ENCODE measurements at regions not wholly inside any gene's neighbourhood (a gene's known extent, or its start where the extent isn't known, plus 50 kb on each side); places are given as distances from the start of the nearest gene placed in this dataset.

GRCh38 chr5:17828681-17829080 is 194.4 kb downstream of the TAF11L14 start:
- 22% methylated on average over 2 of the region's 2 CpGs for WGBS (ENCODE audit: low lambda C conversion rate)
- Histone ChIP-seq H3K4me1 (ENCODE audit: insufficient read depth, low read length) (no peaks in the 10 kb centered on the region), H3K4me2 (ENCODE audit: low read depth, low read length) (no peak overlapping the region), H3K27ac (ENCODE audit: extremely low read length, insufficient read depth, low read length) (no peak overlapping the region), H3K79me2 (ENCODE audit: insufficient read depth, low read length) (no peaks in the 10 kb centered on the region), H3K27me3 (ENCODE audit: control insufficient read depth in 1 of 2, insufficient read depth in 2 of 2, low read length in 2 of 2) (no peaks in the 10 kb centered on the region), H3K9ac (ENCODE audit: insufficient read depth, low read depth, low read length) (no peak overlapping the region), H2AFZ (ENCODE audit: low read length) (no peak overlapping the region), H3K36me3 (replicated peaks in 1 of 2; ENCODE audit: control insufficient read depth in 1 of 2, insufficient read depth in 2 of 2, low read length in 2 of 2) (no peaks in the 10 kb centered on the region), H3K4me3 (replicated peaks in 1 of 3; ENCODE audit: insufficient read depth in 1 of 3, low read depth in 2 of 3, low read length in 3 of 3) (no peak overlapping the region), H3K9me3 (ENCODE audit: low read length) (peaks cover 88% of the 10 kb centered on the region), H4K20me1 (ENCODE audit: insufficient read depth, low read length) (no peaks in the 10 kb centered on the region)
- in situ Hi-C loops (cut with HindIII; ENCODE audit: extremely low pct_ligation_motif_present, low pct_unique_long_range_greater_than_20kb): no loop called here
- POLR2A ChIA-PET: no interaction called here
- TF ChIP-seq ZFP37 (CRISPR knock-in tag; IDR thresholded peaks at IDR 0.05; ENCODE audit: borderline replicate concordance) (no peak), TP53 (CRISPR knock-in tag; conservative IDR thresholded peaks at IDR 0.05) (no peak), MIXL1 (CRISPR knock-in tag; IDR thresholded peaks at IDR 0.05) (no peak), YEATS2 (CRISPR knock-in tag; IDR thresholded peaks at IDR 0.05; ENCODE audit: borderline replicate concordance) (no peak), ATRX (CRISPR knock-in tag; IDR thresholded peaks at IDR 0.05; ENCODE audit: borderline replicate concordance) (no peak), MLXIP (CRISPR knock-in tag; IDR thresholded peaks at IDR 0.05; ENCODE audit: borderline replicate concordance) (no peak), TCF7 (IDR thresholded peaks at IDR 0.05; ENCODE audit: low read depth) (no peak), MTA1 (CRISPR knock-in tag; IDR thresholded peaks at IDR 0.05; ENCODE audit: borderline replicate concordance) (no peak), PAWR (CRISPR knock-in tag; IDR thresholded peaks at IDR 0.05; ENCODE audit: borderline replicate concordance) (no peak), IKZF1 (IDR thresholded peaks at IDR 0.05) (no peak), ZNF280B (CRISPR knock-in tag; IDR thresholded peaks at IDR 0.05; ENCODE audit: borderline replicate concordance) (no peak), JUNB (CRISPR knock-in tag; IDR thresholded peaks at IDR 0.05; ENCODE audit: borderline replicate concordance) (no peak)
- DNase-seq (ENCODE audit: low spot score) (no peak), FAIRE-seq (no peak), ATAC-seq (no peak)
- no TSS peak for BruUV-seq (replicated peaks)
- CTCF ChIA-PET (ENCODE audit: low intra/inter-chr PET ratio, low total read pairs): no interaction called here
- intact Hi-C loops (cut with micrococcal nuclease; ENCODE audit: unreplicated experiment): no loop called here

All from HepG2 (cell line).